SU-DHL-6 (cell line): ENCODE measurements at regions not wholly inside any gene's neighbourhood (a gene's known extent, or its start where the extent isn't known, plus 50 kb on each side); places are given as distances from the start of the nearest gene placed in this dataset.

Experiments used
- H2AFZ ChIP-seq: fragments of 200-600 bp; sonication (generic); 2 replicates; pipeline ENCODE4 v1.6.1; 2014; ENCODE audit warnings: low read depth, mild to moderate bottlenecking, moderate library complexity, mixed read lengths, antibody characterized with exemption, low read length; ENCODE audit not compliant: severe bottlenecking
- H3F3A ChIP-seq: fragments of 200-600 bp; shearing (Covaris generic); 2 replicates; pipeline ENCODE4 v1.6.0; 2016; ENCODE audit warnings: antibody characterized with exemption, mild to moderate bottlenecking; ENCODE audit not compliant: insufficient read depth
- H3K27ac ChIP-seq: fragments of 200-600 bp; sonication (generic); 2 replicates; pipeline ENCODE4 v1.5.1; 2016; ENCODE audit warnings: low read depth, mild to moderate bottlenecking, low read length, moderate library complexity, mixed read lengths
- H3K27me3 ChIP-seq: fragments of 200-600 bp; sonication (generic), shearing (Covaris generic); 2 replicates; pipeline ENCODE4 v1.6.0; 2014; ENCODE audit warnings: mild to moderate bottlenecking, low read length
- H3K36me3 ChIP-seq: fragments of 200-600 bp; sonication (generic); 2 replicates; pipeline ENCODE4 v1.6.1; 2014; ENCODE audit warnings: mild to moderate bottlenecking, low read length, mixed read lengths
- H3K4me2 ChIP-seq: fragments of 300-600, 200-600 bp; shearing (Covaris generic), sonication (generic); 2 replicates; pipeline ENCODE4 v1.6.0; 2014; ENCODE audit warnings: low read length, low read depth, mild to moderate bottlenecking; ENCODE audit not compliant: poor library complexity, severe bottlenecking
- H3K4me3 ChIP-seq: fragments of 200-600 bp; sonication (generic); 2 replicates; pipeline ENCODE4 v1.5.1; 2014; ENCODE audit warnings: antibody characterized with exemption, low read length, mild to moderate bottlenecking, mixed read lengths; ENCODE audit not compliant: insufficient read depth, poor library complexity, severe bottlenecking
- H3K79me2 ChIP-seq: fragments of 200-600 bp; sonication (generic); 2 replicates; pipeline ENCODE4 v1.6.1; 2014; ENCODE audit warnings: mild to moderate bottlenecking, low read length, moderate library complexity; ENCODE audit not compliant: insufficient read depth
- H3K9ac ChIP-seq: fragments of 200-600 bp; sonication (generic); 2 replicates; pipeline ENCODE4 v1.7.0; 2014; ENCODE audit warnings: mild to moderate bottlenecking, low read length
- H3K9me2 ChIP-seq: fragments of 200-600 bp; sonication (generic); replicated peaks from 2 replicates; pipeline ENCODE4 v1.6.1; 2014; ENCODE audit warnings: low read length; ENCODE audit not compliant: insufficient read depth
- H3K9me3 ChIP-seq: fragments of 200-600 bp; sonication (generic); 2 replicates; pipeline ENCODE4 v1.6.1; 2014; ENCODE audit warnings: low read length, mixed read lengths; ENCODE audit not compliant: insufficient read depth
- H4K20me1 ChIP-seq: fragments of 200-600 bp; sonication (generic); 2 replicates; pipeline ENCODE4 v1.6.1; 2014; ENCODE audit warnings: low read depth, mild to moderate bottlenecking, antibody characterized with exemption, low read length, moderate library complexity, mixed read lengths
- EZH2phosphoT487 ChIP-seq: fragments of 200-600 bp; sonication (generic), shearing (Covaris generic); conservative IDR thresholded peaks from 2 replicates; pipeline ENCODE4 v1.6.1; 2018; ENCODE audit warnings: mild to moderate bottlenecking, antibody characterized with exemption, low read length, moderate library complexity, mixed read lengths
- TF ChIP-seq, protein P1 (sequence below): fragments of 200-600 bp; sonication (generic); IDR thresholded peaks from one replicate; pipeline ENCODE4 v1.5.1; 2017; ENCODE audit warnings: antibody characterized with exemption, mild to moderate bottlenecking, low read length, moderate library complexity; ENCODE audit not compliant: insufficient read depth, poor library complexity, severe bottlenecking

GRCh38 chrX:74242050-74242449, 61.9 kb upstream of the ZCCHC13 start:
- no peak overlapping the region for H3K4me2 ChIP-seq
- no peak for TF ChIP-seq EZH2phosphoT487
- TF ChIP-seq, protein P1, sequence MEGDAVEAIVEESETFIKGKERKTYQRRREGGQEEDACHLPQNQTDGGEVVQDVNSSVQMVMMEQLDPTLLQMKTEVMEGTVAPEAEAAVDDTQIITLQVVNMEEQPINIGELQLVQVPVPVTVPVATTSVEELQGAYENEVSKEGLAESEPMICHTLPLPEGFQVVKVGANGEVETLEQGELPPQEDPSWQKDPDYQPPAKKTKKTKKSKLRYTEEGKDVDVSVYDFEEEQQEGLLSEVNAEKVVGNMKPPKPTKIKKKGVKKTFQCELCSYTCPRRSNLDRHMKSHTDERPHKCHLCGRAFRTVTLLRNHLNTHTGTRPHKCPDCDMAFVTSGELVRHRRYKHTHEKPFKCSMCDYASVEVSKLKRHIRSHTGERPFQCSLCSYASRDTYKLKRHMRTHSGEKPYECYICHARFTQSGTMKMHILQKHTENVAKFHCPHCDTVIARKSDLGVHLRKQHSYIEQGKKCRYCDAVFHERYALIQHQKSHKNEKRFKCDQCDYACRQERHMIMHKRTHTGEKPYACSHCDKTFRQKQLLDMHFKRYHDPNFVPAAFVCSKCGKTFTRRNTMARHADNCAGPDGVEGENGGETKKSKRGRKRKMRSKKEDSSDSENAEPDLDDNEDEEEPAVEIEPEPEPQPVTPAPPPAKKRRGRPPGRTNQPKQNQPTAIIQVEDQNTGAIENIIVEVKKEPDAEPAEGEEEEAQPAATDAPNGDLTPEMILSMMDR = no peak
- no peaks in the 10 kb centered on the region for H3K27me3 ChIP-seq
- H3K79me2 ChIP-seq = no peaks in the 10 kb centered on the region
- H3F3A ChIP-seq = no peaks in the 10 kb centered on the region
- H3K9me2 ChIP-seq = no peaks in the 10 kb centered on the region
- H3K9me3 ChIP-seq = no peaks in the 10 kb centered on the region
- no peak overlapping the region for H3K4me3 ChIP-seq
- H3K9ac ChIP-seq = no peak overlapping the region
- no peak overlapping the region for H3K27ac ChIP-seq
- no peak overlapping the region for H2AFZ ChIP-seq
- H4K20me1 ChIP-seq = no peaks in the 10 kb centered on the region
- H3K36me3 ChIP-seq = no peaks in the 10 kb centered on the region

DNA sequence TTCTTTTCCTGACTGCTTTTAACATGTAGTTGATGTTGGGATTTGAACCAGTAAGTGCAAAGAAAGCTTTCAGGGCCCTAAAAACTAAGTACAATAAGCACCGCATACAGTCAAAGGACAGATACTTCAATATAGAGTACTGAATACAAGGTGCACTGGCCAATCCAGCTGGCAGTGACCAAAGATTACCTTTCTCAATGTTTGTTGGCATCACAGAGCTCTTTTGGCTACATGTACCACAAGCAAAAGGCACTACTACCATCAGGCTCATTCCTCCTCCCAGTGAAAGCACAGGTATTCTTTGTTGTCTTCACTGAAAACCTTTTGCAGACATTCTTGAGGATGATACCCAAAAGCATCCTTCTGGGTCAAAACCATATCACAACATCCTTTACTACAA, 65.2 kb upstream of the ZCCHC13 start:
- no peak overlapping the region for H3K9ac ChIP-seq
- no peaks in the 10 kb centered on the region for H3K79me2 ChIP-seq
- no peaks in the 10 kb centered on the region for H3K36me3 ChIP-seq
- H3K27me3 ChIP-seq = no peaks in the 10 kb centered on the region
- H3K4me3 ChIP-seq = no peak overlapping the region
- no peak overlapping the region for H3K27ac ChIP-seq
- TF ChIP-seq EZH2phosphoT487 = no peak
- TF ChIP-seq, protein P1 = no peak
- H4K20me1 ChIP-seq = no peaks in the 10 kb centered on the region
- no peak overlapping the region for H2AFZ ChIP-seq
- H3F3A ChIP-seq = no peaks in the 10 kb centered on the region
- H3K9me3 ChIP-seq = no peaks in the 10 kb centered on the region
- no peak overlapping the region for H3K4me2 ChIP-seq
- no peaks in the 10 kb centered on the region for H3K9me2 ChIP-seq

DNA sequence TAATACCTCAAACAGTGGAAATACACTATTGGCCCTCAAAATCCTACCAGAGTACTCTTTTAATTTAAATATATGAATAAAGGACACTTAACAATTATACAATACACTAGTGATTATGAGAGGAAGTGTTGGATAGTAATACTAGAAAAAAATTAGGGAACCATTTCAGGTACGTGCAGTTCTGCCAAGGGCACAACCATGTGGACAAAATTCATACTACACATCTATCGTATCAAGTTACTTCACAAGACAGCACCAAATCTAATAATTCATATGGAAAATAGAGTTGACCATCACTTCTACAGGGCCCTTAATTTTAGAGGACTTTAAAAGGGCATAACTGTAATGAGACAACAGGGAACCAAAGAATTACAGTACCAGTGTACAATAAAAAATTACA, 69.2 kb upstream of the ZCCHC13 start:
- no peaks in the 10 kb centered on the region for H3F3A ChIP-seq

More for the DNA sequence above, 69.2 kb upstream of the ZCCHC13 start:
- H4K20me1 ChIP-seq = no peaks in the 10 kb centered on the region
- H3K9me2 ChIP-seq = no peaks in the 10 kb centered on the region
- no peaks in the 10 kb centered on the region for H3K9me3 ChIP-seq
- TF ChIP-seq, protein P1 = no peak
- no peak for TF ChIP-seq EZH2phosphoT487
- H3K27ac ChIP-seq = no peak overlapping the region
- no peak overlapping the region for H2AFZ ChIP-seq
- no peaks in the 10 kb centered on the region for H3K79me2 ChIP-seq
- no peak overlapping the region for H3K4me3 ChIP-seq
- H3K9ac ChIP-seq = no peak overlapping the region
- H3K27me3 ChIP-seq = no peaks in the 10 kb centered on the region
- no peaks in the 10 kb centered on the region for H3K36me3 ChIP-seq
- H3K4me2 ChIP-seq = no peak overlapping the region
